H9 (cell line): ENCODE measurements at regions not wholly inside any gene's neighbourhood (a gene's known extent, or its start where the extent isn't known, plus 50 kb on each side); places are given as distances from the start of the nearest gene placed in this dataset.

Source experiments
- DNase-seq: peaks from one replicate; pipeline ENCODE4 v3.0.0-alpha.2; 2017
- H2AFZ ChIP-seq: one replicate; pipeline ENCODE4 v1.6.1; 2013; ENCODE audit warnings: mild to moderate bottlenecking, low read length, control low read depth, moderate library complexity
- H2AK5ac ChIP-seq: 2 replicates; pipeline ENCODE4 v1.6.1; 2013; ENCODE audit warnings: low read length, control low read depth, mixed read lengths; ENCODE audit not compliant: insufficient read length
- H2BK120ac ChIP-seq: one replicate; pipeline ENCODE4 v1.6.1; 2013; ENCODE audit warnings: low read depth, mild to moderate bottlenecking, low read length, control low read depth, inconsistent platforms; ENCODE audit not compliant: poor library complexity, severe bottlenecking
- H2BK12ac ChIP-seq: 2 replicates; pipeline ENCODE4 v1.6.1; 2013; ENCODE audit warnings: low read length, control low read depth, mixed read lengths, low read depth; ENCODE audit not compliant: insufficient read length
- H2BK15ac ChIP-seq: 2 replicates; pipeline ENCODE4 v1.6.1; 2013; ENCODE audit warnings: low read depth, low read length, control low read depth
- H2BK20ac ChIP-seq: one replicate; pipeline ENCODE4 v1.6.1; 2013; ENCODE audit warnings: low read depth, mild to moderate bottlenecking, low read length, control low read depth, inconsistent platforms; ENCODE audit not compliant: poor library complexity, severe bottlenecking
- H2BK5ac ChIP-seq: 2 replicates; pipeline ENCODE4 v1.6.1; 2013; ENCODE audit warnings: low read length, control low read depth, mixed read lengths; ENCODE audit not compliant: insufficient read length
- H3K14ac ChIP-seq: 2 replicates; pipeline ENCODE4 v1.6.1; 2013; ENCODE audit warnings: low read length, control low read depth; ENCODE audit not compliant: insufficient read depth
- H3K18ac ChIP-seq: 2 replicates; pipeline ENCODE4 v1.6.1; 2013; ENCODE audit warnings: low read depth, mild to moderate bottlenecking, mixed read lengths, low read length, control low read depth; ENCODE audit not compliant: insufficient read length
- H3K23ac ChIP-seq: 2 replicates; pipeline ENCODE4 v1.6.1; 2013; ENCODE audit warnings: low read length, control low read depth, mixed read lengths, low read depth; ENCODE audit not compliant: insufficient read length
- H3K23me2 ChIP-seq: 2 replicates; pipeline ENCODE4 v1.6.1; 2013; ENCODE audit warnings: low read depth, mild to moderate bottlenecking, mixed read lengths, low read length, control low read depth; ENCODE audit not compliant: insufficient read length, poor library complexity, severe bottlenecking
- H3K27ac ChIP-seq: 2 replicates; pipeline ENCODE4 v1.5.1; 2013; ENCODE audit warnings: low read length, control low read depth, mixed read lengths, low read depth; ENCODE audit not compliant: insufficient read length
- H3K27me3 ChIP-seq: 2 replicates; pipeline ENCODE4 v1.6.1; 2013; ENCODE audit warnings: low read length, control low read depth, inconsistent platforms; ENCODE audit not compliant: insufficient read depth
- H3K4ac ChIP-seq: 2 replicates; pipeline ENCODE4 v1.6.1; 2013; ENCODE audit warnings: low read depth, mild to moderate bottlenecking, control low read depth, inconsistent platforms, low read length, moderate library complexity
- H3K4me1 ChIP-seq: 2 replicates; pipeline ENCODE4 v1.6.1; 2013; ENCODE audit warnings: low read length, control low read depth, inconsistent platforms; ENCODE audit not compliant: insufficient read depth
- H3K4me2 ChIP-seq: 2 replicates; pipeline ENCODE4 v1.6.1; 2013; ENCODE audit warnings: low read length, control low read depth, mixed read lengths; ENCODE audit not compliant: insufficient read length, insufficient read depth
- H3K56ac ChIP-seq: 2 replicates; pipeline ENCODE4 v1.6.1; 2013; ENCODE audit warnings: low read depth, mild to moderate bottlenecking, mixed read lengths, low read length, control low read depth; ENCODE audit not compliant: insufficient read length
- H3K79me1 ChIP-seq: 2 replicates; pipeline ENCODE4 v1.6.1; 2013; ENCODE audit warnings: low read depth, mild to moderate bottlenecking, moderate library complexity, low read length, control low read depth, inconsistent platforms; ENCODE audit not compliant: insufficient read depth, poor library complexity, severe bottlenecking
- H3K79me2 ChIP-seq: 2 replicates; pipeline ENCODE4 v1.6.1; 2013; ENCODE audit warnings: low read length, control low read depth, inconsistent platforms; ENCODE audit not compliant: insufficient read depth
- H3K9ac ChIP-seq: 2 replicates; pipeline ENCODE4 v1.6.1; 2013; ENCODE audit warnings: low read length, control low read depth, mixed read lengths; ENCODE audit not compliant: insufficient read length; ENCODE audit errors: extremely low read depth
- H3K9me3 ChIP-seq: one replicate; pipeline ENCODE4 v1.6.1; 2013; ENCODE audit warnings: low read depth, low read length, inconsistent platforms; ENCODE audit not compliant: control insufficient read depth
- H3T11ph ChIP-seq: one replicate; pipeline ENCODE4 v1.6.1; 2013; ENCODE audit warnings: mild to moderate bottlenecking, low read length, control low read depth, inconsistent platforms
- H4K20me1 ChIP-seq: one replicate; pipeline ENCODE4 v1.6.1; 2013; ENCODE audit not compliant: control insufficient read depth, insufficient read length, insufficient read depth
- H4K5ac ChIP-seq: 2 replicates; pipeline ENCODE4 v1.6.1; 2013; ENCODE audit warnings: low read depth, mild to moderate bottlenecking, mixed read lengths, low read length, control low read depth; ENCODE audit not compliant: insufficient read length
- H4K8ac ChIP-seq: replicated peaks from 2 replicates; pipeline ENCODE4 v1.6.1; 2013; ENCODE audit warnings: low read length, control low read depth, mixed read lengths, low read depth; ENCODE audit not compliant: insufficient read length
- H4K91ac ChIP-seq: 2 replicates; pipeline ENCODE4 v1.6.1; 2013; ENCODE audit warnings: low read depth, mild to moderate bottlenecking, moderate library complexity, mixed read lengths, low read length, control low read depth; ENCODE audit not compliant: insufficient read length
- H3K27ac Mint-ChIP-seq, 3 experiments: 2 replicates in 2 of 3; 3 replicates in 1 of 3; pipeline ENCODE4 v1.8.0; 2020 to 2021; ENCODE audit warnings: mixed read lengths in 3 of 3, mild to moderate bottlenecking in 1 of 3, moderate library complexity in 1 of 3
- H3K27me3 Mint-ChIP-seq: 2 replicates; pipeline ENCODE4 v1.8.0; 2021; ENCODE audit warnings: low read depth, mild to moderate bottlenecking, moderate library complexity, mixed read lengths
- H3K36me3 Mint-ChIP-seq, 3 experiments: 2 replicates in 2 of 3; 3 replicates in 1 of 3; pipeline ENCODE4 v1.8.0; 2020 to 2021; ENCODE audit warnings: low read depth in 3 of 3, mixed read lengths in 3 of 3; ENCODE audit not compliant: insufficient read depth in 1 of 3
- H3K4me1 Mint-ChIP-seq, 2 experiments: 2 replicates each; pipeline ENCODE4 v1.8.0; 2020; ENCODE audit warnings: mixed read lengths in 2 of 2
- H3K4me3 Mint-ChIP-seq, 2 experiments: 2 replicates in 1 of 2; 3 replicates in 1 of 2; pipeline ENCODE4 v1.8.0; 2020 to 2021; ENCODE audit warnings: mild to moderate bottlenecking in 2 of 2, mixed read lengths in 2 of 2, moderate library complexity in 1 of 2
- H3K9me3 Mint-ChIP-seq, 2 experiments: 2 replicates in 1 of 2; 3 replicates in 1 of 2; pipeline ENCODE4 v1.8.0; 2020; ENCODE audit warnings: mild to moderate bottlenecking in 2 of 2, mixed read lengths in 2 of 2, moderate library complexity in 1 of 2
- CTCF ChIP-seq: fragments of 200-600 bp; sonication (generic); conservative IDR thresholded peaks from 3 replicates; pipeline ENCODE4 v1.8.0; 2021; ENCODE audit warnings: antibody characterized with exemption, mild to moderate bottlenecking
- WGBS: extraction: QIAGEN DNeasy Blood & Tissue Kit; methylation state at CpG from one replicate; pipeline ENCODE4 v1.1.7; 2013; ENCODE audit warnings: missing lambda C conversion rate, low lambda C conversion rate, mixed read lengths; ENCODE audit not compliant: insufficient read length; ENCODE audit errors: extremely low coverage; 5-methylcytosine and 5-hydroxymethylcytosine counted together

GRCh38 chrX:112266136-112266535 lies 183.6 kb upstream of the TRPC5 start:
- Histone ChIP-seq H3K9me3 (no peaks in the 10 kb centered on the region), H4K8ac (no peak overlapping the region), H2BK120ac (no peak overlapping the region), H3K4me1 (no peaks in the 10 kb centered on the region), H3K79me1 (no peaks in the 10 kb centered on the region), H3K4me2 (no peak overlapping the region), H4K5ac (no peak overlapping the region), H3K27me3 (no peaks in the 10 kb centered on the region), H4K91ac (no peak overlapping the region), H2AFZ (no peak overlapping the region), H2BK12ac (no peak overlapping the region), H3K23me2 (no peaks in the 10 kb centered on the region), H3T11ph (no peak overlapping the region), H3K9ac (no peak overlapping the region), H2BK20ac (no peak overlapping the region), H3K14ac (no peak overlapping the region), H3K79me2 (no peaks in the 10 kb centered on the region), H3K56ac (no peak overlapping the region), H2AK5ac (no peak overlapping the region), H2BK15ac (no peak overlapping the region), H3K27ac (no peak overlapping the region), H4K20me1 (no peaks in the 10 kb centered on the region), H3K4ac (no peak overlapping the region), H3K18ac (no peak overlapping the region), H2BK5ac (no peak overlapping the region), H3K23ac (no peak overlapping the region)
- H3K9me3 Mint-ChIP-seq: no peaks in the 10 kb centered on the region; a peak in 1 of 5 replicates
- H3K4me3 Mint-ChIP-seq: no peak overlapping the region
- WGBS: no CpG with 5 or more reads among the region's 2 CpGs
- H3K4me1 Mint-ChIP-seq: peaks cover 4 to 8% of the 10 kb centered on the region in 2 experiments; a peak in 3 of 4 replicates
- H3K36me3 Mint-ChIP-seq: no peaks in the 10 kb centered on the region
- no peak overlapping the region for H3K27ac Mint-ChIP-seq
- TF ChIP-seq CTCF: no peak
- H3K27me3 Mint-ChIP-seq: no peaks in the 10 kb centered on the region
- DNase-seq: no peak
